Left ventricle myocardium superior (tissue), 1 donor: ENCODE measurements at regions not wholly inside any gene's neighbourhood (a gene's known extent, or its start where the extent isn't known, plus 50 kb on each side); places are given as distances from the start of the nearest gene placed in this dataset.
"Not testable (repeated sequence)": the region's sequence is repeated elsewhere in the genome, so short reads cannot be mapped to it uniquely, and the experiment has no call there.

Experiments
- ATAC-seq: fragments of 200-7000 bp; cut with Tn5 transposase; one replicate; pipeline ENCODE4 v1.9.1; 2020; ENCODE audit warnings: mild to moderate bottlenecking, moderate library complexity
- DNase-seq: peaks from one replicate; pipeline ENCODE4 v3.0.0-alpha.2; 2020
- intact Hi-C: fragments of 100-400 bp; cut with micrococcal nuclease; formaldehyde crosslinking; loops from one replicate; pipeline ENCODE4 v1.11.0; 2022
- donor health status: DM: no; HTN: yes; CAD: no; lungs with severe emphysema.

DNA sequence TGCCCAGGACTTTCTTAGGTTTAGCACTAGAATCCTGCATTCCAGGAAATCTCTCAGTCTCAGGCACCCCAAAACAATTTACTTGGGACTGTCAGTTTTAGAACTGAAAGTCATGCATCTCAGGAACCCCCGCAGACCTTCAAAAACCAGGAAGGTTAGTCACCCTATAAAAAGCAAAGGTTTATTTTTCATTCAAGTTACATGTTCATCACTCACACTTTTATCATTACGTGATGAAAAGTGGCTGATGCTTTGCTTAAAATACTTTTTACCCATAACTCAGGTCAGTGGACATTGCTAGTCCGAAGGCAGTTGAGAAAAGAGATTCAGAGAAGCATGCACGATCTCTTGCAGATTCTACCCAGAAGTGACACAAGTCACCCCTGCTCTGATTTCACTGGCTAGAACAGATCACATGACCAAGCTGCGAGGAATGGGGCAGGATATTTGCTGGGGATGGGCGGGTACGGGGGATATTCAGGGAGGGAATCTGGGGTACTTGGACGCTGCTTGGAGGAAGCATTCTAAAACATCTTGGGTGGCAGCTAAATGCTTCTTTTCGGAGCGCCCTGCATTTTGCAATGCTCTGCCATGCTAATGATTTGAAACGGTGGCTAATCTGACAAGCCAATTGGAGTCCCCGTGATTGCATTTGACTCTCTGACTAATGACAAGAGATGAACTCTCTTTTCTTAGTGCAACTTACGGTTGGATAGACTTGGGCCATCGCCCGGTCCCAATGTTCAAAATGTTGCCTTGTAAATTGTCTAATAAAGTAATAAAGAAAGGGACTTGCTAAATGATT lies 110.2 kb downstream of the MIAT start:
- DNase-seq (no peak), ATAC-seq (no peak)
- intact Hi-C loops: no loop called here

DNA sequence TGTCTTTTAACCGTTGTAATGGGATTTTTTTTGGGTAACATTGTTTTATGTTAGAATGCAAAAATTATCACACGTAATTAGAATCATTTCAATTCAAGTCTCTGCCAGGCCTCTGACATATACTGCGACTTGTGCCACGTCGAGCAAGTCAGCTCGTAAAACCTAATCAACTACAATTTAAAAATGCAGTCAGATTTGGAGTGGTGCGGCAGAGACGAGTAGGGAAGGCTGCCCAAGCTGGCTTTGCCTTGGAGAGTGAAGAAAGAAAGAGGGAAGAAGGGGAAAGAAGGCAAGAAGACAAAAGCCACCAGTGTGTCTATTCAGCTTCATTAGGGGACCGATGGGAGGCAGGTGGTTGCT lies 110.7 kb downstream of the MIAT start:
- DNase-seq: no peak
- intact Hi-C loops: no loop called here
- no peak for ATAC-seq

DNA sequence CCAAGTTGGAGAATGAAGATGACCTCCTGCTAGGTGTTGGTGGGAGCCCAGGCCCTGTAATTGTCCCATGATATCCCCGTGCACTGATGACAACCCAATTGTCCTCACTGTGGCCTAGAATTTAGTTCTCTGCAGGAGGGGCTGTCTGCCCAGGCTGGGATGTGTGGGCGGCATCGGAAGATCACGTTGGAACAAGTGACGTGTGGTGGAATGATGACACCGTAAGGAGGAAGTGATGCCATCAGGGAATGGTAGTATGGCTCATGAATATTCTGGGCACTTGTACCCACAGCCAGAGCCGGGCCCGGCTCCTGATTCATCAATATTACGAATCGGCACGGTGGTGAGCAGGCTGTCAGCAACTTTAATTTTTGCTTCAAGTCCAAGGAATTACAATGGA lies 111.6 kb downstream of the MIAT start:
- ATAC-seq (no peak), DNase-seq (no peak)
- intact Hi-C loops: no loop called here

DNA sequence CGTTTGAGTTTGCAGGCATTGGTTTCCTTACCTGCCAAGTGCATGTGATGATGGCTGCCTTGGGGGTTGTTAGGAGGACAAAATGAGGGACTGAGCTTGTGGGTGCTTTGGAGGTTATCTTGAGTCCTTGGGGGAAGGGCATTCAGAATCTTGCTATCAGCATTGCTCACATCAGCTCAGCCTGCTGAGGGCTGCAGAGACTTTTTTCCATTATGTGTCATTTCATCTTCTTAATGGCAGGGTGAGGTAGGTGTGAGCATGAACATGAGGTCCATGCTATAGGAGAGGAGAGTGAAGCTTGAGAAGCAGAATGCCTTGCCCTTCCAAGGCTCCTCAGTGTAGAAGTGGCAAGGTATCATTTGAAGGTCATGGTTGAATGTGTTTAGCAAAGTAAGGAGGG lies 112.3 kb downstream of the MIAT start:
- intact Hi-C loops: no loop called here
- ATAC-seq (no peak), DNase-seq (no peak)

DNA sequence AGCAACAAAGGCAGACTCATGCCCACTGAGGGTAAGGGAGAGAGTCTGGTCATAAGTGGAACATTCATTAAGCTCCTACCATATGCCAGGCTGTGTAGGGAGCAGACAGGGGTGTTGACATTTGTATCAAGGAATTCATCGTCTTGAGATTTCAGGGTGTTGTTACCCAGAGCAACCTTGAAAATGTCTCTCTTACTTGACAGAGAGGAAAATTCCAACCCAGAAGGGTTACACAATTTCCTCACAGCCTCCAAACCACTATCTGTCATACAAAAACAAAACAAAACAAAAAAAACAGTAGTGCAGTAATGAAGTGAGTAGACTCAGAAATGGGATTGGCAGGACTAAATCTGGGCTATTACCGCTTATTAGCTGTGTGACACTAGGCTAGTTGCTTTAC lies 113.2 kb downstream of the MIAT start:
- ATAC-seq (no peak), DNase-seq (no peak)
- intact Hi-C loops: no loop called here

DNA sequence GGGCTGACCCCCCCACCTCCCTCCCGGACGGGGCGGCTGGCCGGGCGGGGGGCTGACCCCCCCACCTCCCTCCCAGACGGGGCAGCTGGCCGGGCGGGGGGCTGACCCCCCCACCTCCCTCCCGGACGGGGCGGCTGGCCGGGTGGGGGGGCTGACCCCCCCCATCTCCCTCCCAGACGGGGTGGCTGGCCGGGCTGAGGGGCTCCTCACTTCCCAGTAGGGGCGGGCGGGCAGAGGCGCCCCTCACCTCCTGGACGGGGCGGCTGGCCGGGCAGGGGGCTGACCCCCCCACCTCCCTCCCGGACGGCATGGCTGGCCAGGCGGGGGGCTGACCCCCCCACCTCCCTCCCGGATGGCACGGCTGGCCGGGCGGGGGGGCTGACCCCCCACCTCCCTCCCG lies 115.7 kb downstream of the MIAT start:
- intact Hi-C loops, DNase-seq, ATAC-seq: not testable (repeated sequence)

DNA sequence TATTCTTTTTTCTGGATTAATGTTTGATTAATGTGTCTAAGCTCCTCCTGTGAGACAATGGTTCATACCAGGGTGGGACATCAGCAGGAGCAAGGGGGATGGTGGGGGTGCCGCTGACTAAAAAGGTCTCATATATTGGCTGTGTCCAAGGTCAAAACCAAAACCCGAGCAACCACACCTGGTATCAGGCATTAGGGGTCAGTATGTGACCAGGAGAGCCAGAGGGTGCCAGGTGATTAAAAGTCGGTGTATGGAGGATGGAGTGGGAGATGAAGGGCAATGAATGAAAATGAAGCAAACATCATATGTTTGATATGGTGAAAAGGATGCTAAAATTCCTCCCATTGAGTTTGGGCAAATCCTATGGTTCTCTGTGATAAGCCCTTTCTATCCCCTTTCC lies 118.0 kb downstream of the MIAT start:
- intact Hi-C loops: no loop called here
- ATAC-seq (no peak), DNase-seq (no peak)

DNA sequence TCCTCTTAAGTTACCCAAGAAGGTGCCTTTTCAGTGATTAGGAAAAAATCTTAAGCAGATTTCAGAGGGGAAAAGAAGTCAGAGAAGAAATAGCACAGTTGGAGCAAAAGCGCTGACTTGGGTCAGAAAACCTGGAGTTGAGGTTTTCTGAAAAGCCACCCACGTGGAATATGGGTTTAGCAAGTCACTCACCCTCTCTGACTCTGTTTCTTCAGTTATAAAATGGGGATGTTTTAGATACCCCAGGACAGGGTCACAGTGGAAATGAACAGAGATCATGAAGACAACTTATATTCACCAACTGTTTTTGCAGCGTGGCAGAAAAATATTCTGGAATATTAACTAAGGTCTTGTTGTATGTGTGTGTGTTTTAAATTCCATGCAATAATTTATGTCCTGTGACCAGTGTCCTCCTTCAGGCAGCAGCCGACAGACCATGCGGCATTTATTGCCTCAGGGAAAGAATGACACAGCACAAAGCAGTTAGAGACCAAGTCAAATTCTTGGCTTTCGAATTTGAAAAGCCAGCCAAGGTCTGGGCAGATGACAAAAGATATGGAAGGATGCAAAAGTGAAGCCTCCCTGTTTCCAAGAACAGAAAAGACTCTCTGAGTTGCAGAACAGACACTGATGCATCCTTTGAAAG lies 119.9 kb downstream of the MIAT start:
- intact Hi-C loops: no loop called here
- DNase-seq: no peak
- ATAC-seq: peak; percentile 87

DNA sequence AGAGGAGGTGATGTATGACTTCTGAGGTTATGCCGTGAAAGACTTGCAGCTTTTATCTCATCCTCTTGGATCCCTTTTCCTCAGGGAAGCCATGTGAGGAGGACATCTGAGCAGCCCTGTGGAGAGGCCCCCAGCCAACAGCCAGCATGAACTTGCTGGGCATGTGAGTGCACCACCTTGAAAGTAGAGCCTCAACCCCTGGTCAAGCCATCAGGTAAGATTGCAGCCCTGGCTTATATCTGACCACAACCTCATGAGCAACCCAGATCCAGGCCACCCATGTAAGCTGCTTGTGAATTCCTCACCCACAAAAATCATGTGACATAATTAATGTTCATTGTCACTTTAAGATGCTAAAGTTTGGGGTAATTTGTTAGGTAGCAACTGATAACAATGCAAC lies 121.0 kb downstream of the MIAT start:
- no peak for DNase-seq
- intact Hi-C loops: no loop called here
- ATAC-seq: peak; percentile 18

DNA sequence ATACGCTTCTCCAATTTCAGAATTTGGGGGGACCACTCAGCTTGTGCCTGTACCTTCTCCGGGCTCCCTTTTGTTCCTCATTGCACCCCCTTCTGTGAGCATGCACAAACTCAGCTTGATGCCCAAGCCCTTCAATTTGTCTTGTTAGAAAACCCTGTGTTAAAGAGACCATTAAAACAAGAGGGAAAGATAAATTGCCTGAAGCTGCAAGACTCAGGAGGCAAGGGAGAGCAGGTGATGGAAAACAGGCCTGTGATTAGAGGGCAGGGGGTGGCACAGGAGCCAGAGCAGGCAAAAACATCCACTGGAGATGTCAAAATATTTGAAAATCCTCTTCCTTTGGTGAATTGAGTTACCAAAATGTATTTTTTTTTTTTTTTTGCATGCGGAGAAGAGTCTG lies 121.7 kb downstream of the MIAT start:
- ATAC-seq (no peak), DNase-seq (no peak)
- intact Hi-C loops: no loop called here

DNA sequence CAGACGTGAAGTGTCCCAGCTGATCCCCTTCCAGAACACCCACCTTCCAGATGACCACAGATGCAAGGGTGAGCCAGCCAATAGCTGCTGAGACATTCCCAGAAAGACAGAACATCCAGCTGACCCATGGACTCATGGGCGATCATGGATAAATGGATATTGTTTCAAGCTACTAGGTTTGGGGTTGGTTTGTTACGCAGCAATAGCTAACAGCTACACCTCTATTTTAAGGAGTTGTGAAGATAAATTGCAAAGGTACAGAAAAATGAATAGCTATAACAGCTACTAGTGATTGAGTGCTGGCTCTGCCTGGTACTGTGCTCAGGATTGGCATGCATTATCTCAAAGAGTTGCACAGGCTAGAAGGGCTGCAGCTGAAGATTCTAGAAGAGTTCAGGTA lies 122.5 kb downstream of the MIAT start:
- DNase-seq (no peak), ATAC-seq (no peak)
- intact Hi-C loops: no loop called here

DNA sequence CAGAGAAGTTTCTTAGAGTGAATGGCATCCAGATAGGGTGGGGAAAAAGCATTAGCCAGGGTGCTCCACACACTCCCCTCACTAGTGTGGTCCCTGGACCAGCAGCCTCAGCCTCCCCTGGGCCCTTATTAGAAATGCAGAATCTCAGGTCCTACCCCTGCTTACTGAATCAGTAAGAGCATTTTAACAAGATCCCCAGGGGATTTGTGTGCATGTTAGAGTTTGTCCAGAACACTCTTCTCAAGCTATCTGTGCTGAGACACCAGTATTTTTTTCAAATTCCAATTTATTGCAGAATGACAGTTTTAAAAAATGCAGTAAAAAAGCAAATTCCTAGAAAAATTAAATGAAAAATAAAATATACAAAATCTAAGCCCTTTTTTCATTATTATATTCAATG lies 123.1 kb downstream of the MIAT start:
- ATAC-seq (no peak), DNase-seq (no peak)
- intact Hi-C loops: no loop called here

DNA sequence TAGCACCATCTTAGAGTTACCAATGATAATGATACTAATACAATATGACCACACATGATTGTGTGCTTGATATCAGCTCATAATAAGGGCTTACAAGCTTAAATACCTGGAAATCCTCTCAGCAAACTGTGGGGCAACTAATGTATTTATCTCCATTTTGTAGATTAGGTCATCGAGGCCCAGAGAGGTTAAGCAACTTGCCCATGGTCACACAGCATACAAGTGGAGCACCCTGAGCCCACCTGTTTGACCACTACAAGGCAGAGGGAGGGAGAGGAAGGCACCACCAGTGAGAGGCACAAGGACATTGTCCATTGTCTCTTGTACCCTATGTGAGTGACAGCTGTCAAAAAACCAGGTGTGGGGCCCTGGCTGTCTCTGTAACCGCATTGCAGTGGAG lies 123.7 kb downstream of the MIAT start:
- ATAC-seq: no peak
- intact Hi-C loops: no loop called here
- DNase-seq: no peak

DNA sequence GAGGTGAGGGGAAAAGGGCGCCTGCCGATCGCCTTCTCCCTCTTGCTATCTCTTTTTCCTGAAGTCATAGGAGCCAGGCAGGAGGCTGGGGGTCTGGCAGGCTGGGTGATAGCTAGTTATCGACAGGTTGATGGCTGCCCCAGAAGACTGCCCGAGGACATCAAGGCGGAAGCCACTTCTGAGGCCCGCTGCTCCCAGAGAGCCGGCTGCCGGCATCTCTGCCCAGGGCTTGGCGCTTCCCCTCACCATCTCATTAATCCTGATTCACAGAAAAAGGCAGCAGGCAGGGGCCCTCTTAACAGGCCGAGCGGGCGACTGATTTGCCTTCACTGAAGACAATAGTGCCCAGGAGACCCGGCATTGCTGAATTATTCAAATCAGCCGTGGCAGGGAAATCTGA lies 124.2 kb downstream of the MIAT start:
- ATAC-seq (no peak), DNase-seq (no peak)
- intact Hi-C loops: no loop called here

DNA sequence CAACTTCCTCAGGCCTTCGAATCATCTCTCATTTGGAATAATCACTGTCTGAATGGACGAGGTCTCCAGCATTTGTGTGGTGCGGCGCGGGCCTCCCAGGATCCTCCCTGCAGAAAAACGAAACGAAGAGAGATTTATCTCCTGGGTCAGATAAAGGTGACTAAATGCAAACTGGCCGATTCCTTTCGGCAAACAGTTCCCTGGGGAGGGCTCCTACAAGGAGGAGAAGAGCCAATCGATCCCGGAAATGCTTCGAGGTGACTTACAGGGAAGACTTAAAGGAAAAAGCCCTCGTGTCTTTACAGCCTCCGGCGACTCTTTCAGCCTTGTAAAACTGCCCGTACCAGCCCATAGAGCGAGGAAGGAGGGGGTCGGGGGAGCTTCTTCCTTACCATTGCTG lies 126.5 kb downstream of the MIAT start:
- ATAC-seq (no peak), DNase-seq (no peak)
- intact Hi-C loops: no loop called here

DNA sequence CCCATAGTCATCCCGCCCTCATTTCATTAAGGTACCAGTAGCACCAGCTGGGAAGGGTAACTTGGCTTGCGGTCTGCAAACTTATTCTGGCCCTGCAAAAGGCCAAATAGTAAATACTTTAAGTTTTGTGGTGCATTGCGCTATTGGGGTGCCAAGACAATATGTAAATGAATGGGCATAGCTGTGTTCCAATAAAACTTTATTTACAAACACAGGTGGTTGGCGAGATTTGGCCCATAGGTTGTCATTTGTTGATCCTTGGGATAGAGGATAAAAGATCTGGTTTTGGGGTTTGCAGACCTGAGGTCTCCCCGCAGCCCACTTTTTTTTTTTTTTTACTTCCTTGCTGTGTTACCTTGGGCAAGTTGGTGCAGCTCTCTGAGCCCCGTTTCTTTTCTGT lies 127.4 kb downstream of the MIAT start:
- no peak for ATAC-seq
- intact Hi-C loops: no loop called here
- no peak for DNase-seq

DNA sequence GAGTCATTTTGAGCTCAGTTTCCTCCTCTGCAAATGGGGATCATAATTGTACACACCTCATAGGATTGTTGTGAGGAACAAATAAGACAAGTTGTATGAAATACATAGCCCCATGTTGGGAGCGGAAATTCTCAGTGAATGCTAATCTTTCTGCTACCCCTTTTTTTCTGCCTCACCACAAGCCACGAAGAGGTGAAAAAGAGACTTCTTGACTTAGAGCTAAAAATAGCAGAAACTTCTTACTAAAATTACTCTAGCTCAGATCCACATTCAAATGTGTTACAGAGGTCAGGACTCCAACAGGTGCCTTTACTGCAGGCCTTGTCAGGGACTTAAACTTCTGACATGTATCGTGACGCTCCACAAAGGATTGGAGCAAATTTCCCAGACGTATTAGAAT lies 128.5 kb downstream of the MIAT start:
- ATAC-seq: no peak

DNA sequence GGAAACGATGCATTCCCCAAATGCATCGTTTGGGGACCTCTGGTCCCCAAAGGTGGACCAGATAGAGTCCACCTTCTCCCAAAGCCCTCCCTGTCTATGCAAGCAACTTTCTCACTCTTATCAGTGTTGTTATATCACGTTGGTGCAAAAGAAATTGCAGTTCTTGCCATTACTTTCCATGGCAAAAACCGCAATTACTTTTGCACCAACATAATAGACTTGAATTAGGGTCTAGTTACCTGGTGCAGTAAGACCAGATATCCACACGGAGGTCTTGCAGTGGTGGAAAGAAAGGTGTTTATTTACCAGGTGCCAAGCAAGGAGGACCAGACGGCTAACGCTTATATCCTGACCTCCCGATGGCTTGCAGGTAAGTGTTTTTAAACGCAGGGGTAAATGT lies 129.0 kb downstream of the MIAT start:
- DNase-seq: no peak
- intact Hi-C loops: no loop called here
- no peak for ATAC-seq

More for the DNA sequence above, 128.5 kb downstream of the MIAT start:
- intact Hi-C loops: no loop called here
- DNase-seq: no peak

DNA sequence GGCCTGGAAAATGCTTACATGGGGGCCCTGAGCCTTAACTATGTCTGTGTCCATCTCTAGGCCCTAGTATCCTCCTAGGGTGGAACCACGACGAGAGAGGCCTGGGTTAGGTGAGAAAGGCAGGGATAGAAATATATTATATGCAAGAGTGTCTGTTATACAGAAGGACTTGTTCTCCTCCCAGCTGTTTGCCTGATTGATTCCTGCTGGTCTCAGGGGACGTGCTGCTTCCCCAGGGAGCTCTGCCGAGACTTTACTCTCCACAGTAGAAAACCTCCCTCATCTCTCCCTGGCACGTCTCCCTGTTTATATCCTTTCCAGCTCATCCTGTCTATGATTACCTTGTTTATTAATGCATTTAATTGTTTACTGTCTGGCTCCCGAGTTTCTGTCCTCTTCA lies 132.6 kb downstream of the MIAT start:
- DNase-seq: no peak
- no peak for ATAC-seq
- intact Hi-C loops: no loop called here

DNA sequence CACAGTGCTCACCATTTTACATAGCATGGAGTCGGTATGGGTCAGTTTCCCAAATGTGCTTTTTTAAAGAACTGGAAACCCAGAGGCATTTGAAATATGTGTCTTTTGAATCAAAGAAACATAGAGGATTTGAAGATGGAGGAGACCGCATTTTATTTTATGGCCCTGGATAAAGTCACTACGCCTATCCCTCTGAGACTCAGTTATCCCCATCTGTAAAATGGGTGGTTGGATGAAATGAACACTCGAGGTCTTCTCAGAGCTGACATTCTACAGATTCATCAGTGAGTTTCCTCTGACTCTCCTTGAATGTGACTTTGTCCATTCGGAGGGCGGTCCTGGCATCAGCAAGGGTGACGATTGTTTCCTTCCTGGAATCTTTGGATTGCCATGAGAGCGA lies 135.1 kb downstream of the MIAT start:
- intact Hi-C loops: no loop called here
- DNase-seq (no peak), ATAC-seq (no peak)

DNA sequence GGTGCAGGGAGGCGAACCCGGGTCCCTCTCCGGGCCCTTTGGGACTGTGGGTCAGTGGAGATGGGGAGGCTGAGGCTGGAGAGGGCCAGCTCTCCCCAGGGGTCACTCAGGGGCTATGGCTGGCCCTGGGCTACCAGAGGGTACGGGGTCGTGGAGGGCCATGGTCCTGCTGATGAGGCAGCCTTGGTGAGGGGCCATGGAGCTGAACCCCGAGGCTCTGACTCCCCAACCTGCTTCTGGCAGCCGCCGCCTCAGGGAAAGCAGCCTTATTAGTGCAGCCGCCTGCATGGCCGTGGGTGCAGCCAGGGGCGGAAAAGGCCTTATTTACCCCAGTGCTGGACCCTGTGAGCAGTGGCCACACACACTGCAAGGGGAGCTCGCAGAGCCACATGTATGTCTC lies 139.4 kb downstream of the MIAT start:
- intact Hi-C loops: no loop called here
- no peak for DNase-seq
- no peak for ATAC-seq
